Activated CD4-positive, alpha-beta T cell treated with anti-CD3 and anti-CD28 coated beads, Interleukin-2, amount 10 ng/mL, durations not matched to agents 24 days and 14 days (primary cell): ENCODE measurements at regions not wholly inside any gene's neighbourhood (a gene's known extent, or its start where the extent isn't known, plus 50 kb on each side); places are given as distances from the start of the nearest gene placed in this dataset.

Source experiments
- DNase-seq: peaks from one replicate; pipeline ENCODE4 v3.0.0; 2022
- H3K27ac Mint-ChIP-seq: one replicate; pipeline ENCODE4 v1.8.0; 2022; ENCODE audit warnings: mild to moderate bottlenecking, mixed read lengths
- H3K27me3 Mint-ChIP-seq: one replicate; pipeline ENCODE4 v1.8.0; 2022; ENCODE audit warnings: mixed read lengths
- H3K36me3 Mint-ChIP-seq: one replicate; pipeline ENCODE4 v1.8.0; 2022; ENCODE audit warnings: low read depth, mild to moderate bottlenecking, mixed read lengths
- H3K4me1 Mint-ChIP-seq: one replicate; pipeline ENCODE4 v1.8.0; 2021; ENCODE audit warnings: mixed read lengths
- H3K4me3 Mint-ChIP-seq: one replicate; pipeline ENCODE4 v1.8.0; 2022; ENCODE audit warnings: mild to moderate bottlenecking, moderate library complexity, mixed read lengths
- H3K9me3 Mint-ChIP-seq: one replicate; pipeline ENCODE4 v1.8.0; 2021; ENCODE audit warnings: mixed read lengths
- intact Hi-C: fragments of 100-400 bp; cut with micrococcal nuclease; formaldehyde crosslinking; loops from one replicate; pipeline ENCODE4 v1.15.1; 2023

GRCh38 chr13:52938065-52938464, 89.6 kb upstream of the PCDH8 start:
- no peak for DNase-seq
- Mint-ChIP-seq H3K27ac (no peak overlapping the region), H3K9me3 (no peaks in the 10 kb centered on the region), H3K36me3 (no peaks in the 10 kb centered on the region), H3K4me1 (no peaks in the 10 kb centered on the region), H3K4me3 (no peak overlapping the region), H3K27me3 (no peaks in the 10 kb centered on the region)
- intact Hi-C loops: no loop called here

GRCh38 chr13:52936806-52937205, 88.4 kb upstream of the PCDH8 start:
- no peak overlapping the region for H3K4me3 Mint-ChIP-seq
- H3K36me3 Mint-ChIP-seq: no peaks in the 10 kb centered on the region
- DNase-seq: no peak
- no peaks in the 10 kb centered on the region for H3K9me3 Mint-ChIP-seq
- intact Hi-C loops: no loop called here
- H3K27me3 Mint-ChIP-seq: no peaks in the 10 kb centered on the region
- no peaks in the 10 kb centered on the region for H3K4me1 Mint-ChIP-seq
- H3K27ac Mint-ChIP-seq: no peak overlapping the region

GRCh38 chr13:52934258-52934657, 85.8 kb upstream of the PCDH8 start:
- no peak for DNase-seq
- H3K27ac Mint-ChIP-seq: no peak overlapping the region
- H3K27me3 Mint-ChIP-seq: no peaks in the 10 kb centered on the region
- no peaks in the 10 kb centered on the region for H3K9me3 Mint-ChIP-seq
- H3K4me1 Mint-ChIP-seq: no peaks in the 10 kb centered on the region
- no peak overlapping the region for H3K4me3 Mint-ChIP-seq
- intact Hi-C loops: no loop called here
- no peaks in the 10 kb centered on the region for H3K36me3 Mint-ChIP-seq

DNA sequence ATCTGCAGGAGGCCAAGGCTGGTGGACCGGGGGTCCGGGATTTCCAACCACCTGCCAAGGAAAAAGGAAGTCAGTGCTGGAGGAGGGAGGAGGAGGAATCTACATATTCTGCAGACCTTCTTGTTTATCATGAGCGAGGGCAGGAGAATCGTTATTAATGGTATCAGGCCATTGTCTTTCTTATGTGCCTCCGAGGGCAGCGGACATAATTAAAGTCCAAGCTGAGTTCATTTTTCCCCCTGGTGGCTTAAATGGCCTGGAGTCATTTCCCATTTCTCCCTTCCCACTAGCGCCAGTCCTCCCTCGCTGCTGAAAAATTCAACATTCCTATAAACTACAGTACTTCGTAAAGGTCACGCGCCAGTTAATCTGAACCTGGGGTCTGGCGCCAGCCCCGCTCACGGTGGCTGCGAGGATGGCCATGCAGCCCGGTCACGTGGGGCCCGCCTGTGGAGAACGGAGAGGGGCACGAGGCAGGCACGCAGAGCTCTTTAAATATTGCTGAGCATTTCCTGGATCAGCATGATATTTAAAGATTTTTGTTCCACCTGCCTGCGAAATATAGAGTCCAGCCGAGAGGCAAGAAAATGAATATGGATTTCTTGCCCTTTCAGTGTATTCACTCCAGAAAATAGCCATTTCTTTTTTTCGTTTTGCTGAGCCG, 85.2 kb upstream of the PCDH8 start:
- no peaks in the 10 kb centered on the region for H3K36me3 Mint-ChIP-seq
- no peak for DNase-seq
- H3K27me3 Mint-ChIP-seq: no peaks in the 10 kb centered on the region
- no peak overlapping the region for H3K4me3 Mint-ChIP-seq
- H3K9me3 Mint-ChIP-seq: no peaks in the 10 kb centered on the region
- H3K27ac Mint-ChIP-seq: no peak overlapping the region
- no peaks in the 10 kb centered on the region for H3K4me1 Mint-ChIP-seq
- intact Hi-C loops: no loop called here

GRCh38 chr13:52933099-52933498, 84.7 kb upstream of the PCDH8 start:
- Mint-ChIP-seq H3K27me3 (no peaks in the 10 kb centered on the region), H3K4me3 (no peak overlapping the region), H3K27ac (no peak overlapping the region), H3K9me3 (no peaks in the 10 kb centered on the region), H3K36me3 (no peaks in the 10 kb centered on the region), H3K4me1 (no peaks in the 10 kb centered on the region)
- intact Hi-C loops: no loop called here
- DNase-seq: no peak

DNA sequence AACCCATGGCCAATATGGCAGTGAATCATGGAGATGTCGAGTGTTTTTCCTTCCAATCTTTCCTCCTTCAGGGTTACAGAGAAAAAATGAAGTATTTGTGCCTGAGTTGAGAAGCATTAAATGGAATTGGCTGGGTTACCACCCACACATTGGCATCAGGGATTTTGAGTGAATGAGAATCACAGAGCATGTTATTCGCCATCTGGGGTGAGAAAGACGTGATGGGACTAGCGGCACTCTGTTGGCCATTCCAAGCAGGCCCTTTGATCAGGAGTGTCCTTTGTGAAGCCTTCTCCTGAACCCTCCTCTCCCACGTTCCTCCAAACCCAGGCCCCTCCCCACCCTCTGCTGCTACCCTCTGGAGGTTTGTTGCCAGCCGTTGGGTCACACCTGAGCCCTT, 84.2 kb upstream of the PCDH8 start:
- no peaks in the 10 kb centered on the region for H3K9me3 Mint-ChIP-seq
- no peaks in the 10 kb centered on the region for H3K36me3 Mint-ChIP-seq
- H3K27me3 Mint-ChIP-seq: no peaks in the 10 kb centered on the region
- no peak overlapping the region for H3K27ac Mint-ChIP-seq
- H3K4me1 Mint-ChIP-seq: no peaks in the 10 kb centered on the region
- no peak for DNase-seq
- intact Hi-C loops: no loop called here
- no peak overlapping the region for H3K4me3 Mint-ChIP-seq

DNA sequence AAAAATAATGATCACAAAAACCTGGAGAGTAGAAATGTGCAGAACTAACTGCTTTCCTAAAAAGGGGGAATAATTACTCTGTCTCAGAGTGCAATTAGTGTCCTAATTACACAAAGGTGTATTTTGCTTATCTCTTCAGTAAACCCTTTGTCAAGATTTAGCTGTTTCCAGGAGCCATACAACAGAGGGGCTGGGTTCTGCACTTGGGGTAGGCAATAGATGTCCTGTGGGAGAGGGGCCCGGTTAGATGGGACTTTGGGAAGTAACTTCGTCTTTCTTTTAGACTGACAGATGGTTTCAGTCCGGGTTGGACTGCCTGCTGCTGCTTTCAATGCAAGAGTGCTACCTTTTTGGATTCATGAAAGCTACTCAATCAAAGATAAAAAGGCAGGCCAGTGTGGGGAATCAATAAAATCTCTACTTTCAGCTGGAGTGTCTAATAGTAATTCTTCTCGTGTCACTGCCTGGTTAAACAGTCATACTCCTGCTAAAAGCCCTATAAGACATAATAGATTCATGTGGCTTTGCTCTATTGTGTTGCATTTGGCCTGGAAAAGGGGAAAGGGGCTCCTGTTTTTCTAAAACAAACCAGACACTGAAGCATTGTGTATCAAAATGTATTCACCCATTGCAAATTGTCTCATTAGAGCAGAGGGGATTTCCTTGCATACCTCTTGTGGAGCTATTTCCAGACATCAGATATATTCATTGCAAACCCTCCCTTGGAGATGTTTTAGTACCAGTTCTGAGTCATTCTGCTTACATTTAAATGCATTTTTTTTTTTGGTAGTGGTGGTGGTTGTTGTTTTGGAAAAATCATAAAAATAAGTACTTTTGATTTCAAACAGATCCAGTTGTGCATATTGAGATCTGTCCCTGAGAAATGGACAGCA, 83.3 kb upstream of the PCDH8 start:
- H3K9me3 Mint-ChIP-seq: no peaks in the 10 kb centered on the region

GRCh38 chr13:52931131-52931530, 82.7 kb upstream of the PCDH8 start:
- Mint-ChIP-seq H3K9me3 (no peaks in the 10 kb centered on the region), H3K27ac (no peak overlapping the region), H3K36me3 (no peaks in the 10 kb centered on the region), H3K27me3 (no peaks in the 10 kb centered on the region), H3K4me3 (no peak overlapping the region), H3K4me1 (no peaks in the 10 kb centered on the region)
- DNase-seq: no peak
- intact Hi-C loops: no loop called here

More for the DNA sequence above, 83.3 kb upstream of the PCDH8 start:
- H3K4me1 Mint-ChIP-seq: no peaks in the 10 kb centered on the region
- no peaks in the 10 kb centered on the region for H3K36me3 Mint-ChIP-seq
- intact Hi-C loops: no loop called here
- DNase-seq: no peak
- H3K27ac Mint-ChIP-seq: no peak overlapping the region
- no peak overlapping the region for H3K4me3 Mint-ChIP-seq
- no peaks in the 10 kb centered on the region for H3K27me3 Mint-ChIP-seq

GRCh38 chr13:52929846-52930245, 81.4 kb upstream of the PCDH8 start:
- H3K9me3 Mint-ChIP-seq: no peaks in the 10 kb centered on the region
- no peaks in the 10 kb centered on the region for H3K4me1 Mint-ChIP-seq
- intact Hi-C loops: no loop called here
- H3K27ac Mint-ChIP-seq: no peak overlapping the region
- H3K36me3 Mint-ChIP-seq: no peaks in the 10 kb centered on the region
- H3K4me3 Mint-ChIP-seq: no peak overlapping the region
- no peaks in the 10 kb centered on the region for H3K27me3 Mint-ChIP-seq
- DNase-seq: no peak

DNA sequence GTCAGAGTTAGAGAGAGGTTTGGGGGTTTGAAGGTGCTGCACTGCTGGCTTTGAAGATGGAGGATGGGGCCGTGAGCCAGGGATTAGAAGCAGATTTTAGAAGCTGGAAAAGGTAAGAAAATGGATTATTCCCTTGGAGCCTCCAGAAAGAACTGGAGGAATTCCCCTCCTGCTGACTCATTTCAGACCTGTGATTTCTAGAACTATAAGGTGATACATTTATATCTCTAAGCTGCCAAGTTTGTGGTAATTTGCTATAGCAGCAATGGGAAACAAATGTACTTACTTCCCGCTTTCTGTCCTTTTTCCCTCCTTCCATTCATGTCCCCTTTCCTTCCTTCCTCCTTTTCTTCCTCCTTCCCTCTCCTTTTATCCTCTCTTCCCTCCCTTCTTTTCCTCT, 78.5 kb upstream of the PCDH8 start:
- no peak for DNase-seq
- Mint-ChIP-seq H3K9me3 (no peaks in the 10 kb centered on the region), H3K4me1 (no peaks in the 10 kb centered on the region), H3K36me3 (no peaks in the 10 kb centered on the region), H3K4me3 (no peak overlapping the region), H3K27me3 (no peaks in the 10 kb centered on the region), H3K27ac (no peak overlapping the region)
- intact Hi-C loops: no loop called here

DNA sequence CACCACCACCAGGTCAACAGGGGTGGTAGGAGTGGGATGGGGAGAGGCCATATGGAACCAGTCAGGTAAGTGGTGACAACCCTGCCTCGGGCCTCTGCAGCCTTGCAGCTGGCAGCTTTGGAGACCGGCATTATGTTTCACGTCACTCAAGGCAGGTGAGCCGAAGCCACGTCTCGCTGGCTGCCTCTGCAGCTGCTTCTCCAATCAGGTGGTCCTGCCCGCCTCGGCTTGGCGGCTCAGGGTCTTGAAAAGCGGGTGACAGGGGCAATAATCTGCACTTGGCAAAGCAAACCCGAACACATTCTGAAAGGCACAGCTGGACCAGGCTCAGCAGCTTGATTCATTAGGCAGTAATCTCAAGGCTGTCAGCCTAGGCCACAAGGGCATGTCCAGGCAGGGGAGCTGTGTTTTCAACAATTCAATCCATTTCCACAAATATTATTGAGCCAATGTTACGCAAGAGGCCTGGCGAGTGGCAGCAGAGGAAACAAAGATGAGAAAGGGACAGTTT, 77.4 kb upstream of the PCDH8 start:
- Mint-ChIP-seq H3K4me1 (no peaks in the 10 kb centered on the region), H3K27ac (no peak overlapping the region), H3K36me3 (no peaks in the 10 kb centered on the region), H3K27me3 (no peaks in the 10 kb centered on the region), H3K9me3 (no peaks in the 10 kb centered on the region), H3K4me3 (no peak overlapping the region)
- intact Hi-C loops: no loop called here
- DNase-seq: no peak

DNA sequence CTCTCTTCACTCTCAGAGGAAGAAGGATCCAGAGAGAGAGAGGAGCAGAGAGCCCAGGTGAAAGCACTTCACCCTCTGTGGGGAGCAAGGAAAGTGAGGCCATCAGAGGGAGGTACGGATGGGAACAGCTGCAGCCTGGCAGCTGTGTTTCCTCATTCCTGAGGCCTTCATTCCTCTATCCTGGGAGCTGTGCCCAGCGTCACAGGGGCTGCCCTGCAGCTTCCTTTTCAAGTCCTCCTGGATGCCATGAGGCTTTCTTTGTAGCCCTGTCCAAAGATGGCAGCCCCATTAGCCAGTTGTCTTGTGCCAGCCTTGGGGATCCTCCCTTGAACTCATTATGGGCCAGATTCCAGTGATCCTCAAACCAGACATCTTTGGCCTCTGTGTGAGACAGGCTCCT, 76.8 kb upstream of the PCDH8 start:
- intact Hi-C loops: no loop called here
- no peak for DNase-seq
- H3K27me3 Mint-ChIP-seq: no peaks in the 10 kb centered on the region
- no peaks in the 10 kb centered on the region for H3K36me3 Mint-ChIP-seq
- no peak overlapping the region for H3K4me3 Mint-ChIP-seq
- no peaks in the 10 kb centered on the region for H3K9me3 Mint-ChIP-seq
- no peak overlapping the region for H3K27ac Mint-ChIP-seq
- no peaks in the 10 kb centered on the region for H3K4me1 Mint-ChIP-seq

- H3K9me3 Mint-ChIP-seq: no peaks in the 10 kb centered on the region
- intact Hi-C loops: no loop called here
- H3K27ac Mint-ChIP-seq: no peak overlapping the region
- no peaks in the 10 kb centered on the region for H3K36me3 Mint-ChIP-seq
- H3K27me3 Mint-ChIP-seq: no peaks in the 10 kb centered on the region
- H3K4me1 Mint-ChIP-seq: no peaks in the 10 kb centered on the region
- no peak for DNase-seq
- no peak overlapping the region for H3K4me3 Mint-ChIP-seq
Observed at GRCh38 chr13:52924289-52925148, 76.1 kb upstream of the PCDH8 start.

- Mint-ChIP-seq H3K36me3 (no peaks in the 10 kb centered on the region), H3K9me3 (no peaks in the 10 kb centered on the region), H3K27ac (no peak overlapping the region), H3K27me3 (no peaks in the 10 kb centered on the region), H3K4me1 (no peaks in the 10 kb centered on the region), H3K4me3 (no peak overlapping the region)
- intact Hi-C loops: no loop called here
- DNase-seq: no peak
Observed at GRCh38 chr13:52922961-52923360, 74.5 kb upstream of the PCDH8 start.
